ENCODE measurements at regions not wholly inside any gene's neighbourhood (a gene's known extent, or its start where the extent isn't known, plus 50 kb on each side); places are given as distances from the start of the nearest gene placed in this dataset.

- H3K9me3 Mint-ChIP-seq = no peaks in the 10 kb centered on the region
- H3K27ac Mint-ChIP-seq = no peak overlapping the region
- H3K27me3 Mint-ChIP-seq = no peaks in the 10 kb centered on the region
- ATAC-seq (replicated peaks) = no peak
- no peaks in the 10 kb centered on the region for H3K4me1 Mint-ChIP-seq
- H3K36me3 Mint-ChIP-seq (ENCODE audit: low read depth) = peaks cover 93% of the 10 kb centered on the region
- H3K4me3 Mint-ChIP-seq = no peak overlapping the region
Measured at GRCh38 chr4:122203407-122203806, 51.3 kb downstream of the BLTP1 start.

- H3K27me3 Mint-ChIP-seq = no peaks in the 10 kb centered on the region
- no peaks in the 10 kb centered on the region for H3K4me1 Mint-ChIP-seq
- peak overlapping the region; percentile 7 for H3K27ac Mint-ChIP-seq
- ATAC-seq (replicated peaks) = no peak
- no peak overlapping the region for H3K4me3 Mint-ChIP-seq
- H3K36me3 Mint-ChIP-seq (ENCODE audit: low read depth) = peaks cover 93% of the 10 kb centered on the region
- H3K9me3 Mint-ChIP-seq = no peaks in the 10 kb centered on the region
Measured at GRCh38 chr4:122205687-122206086, 53.6 kb downstream of the BLTP1 start.

- Mint-ChIP-seq H3K27ac (no peak overlapping the region), H3K4me3 (no peak overlapping the region), H3K27me3 (no peaks in the 10 kb centered on the region), H3K9me3 (no peaks in the 10 kb centered on the region), H3K4me1 (peaks cover 7% of the 10 kb centered on the region), H3K36me3 (ENCODE audit: low read depth) (peaks cover 67% of the 10 kb centered on the region)
- no peak for ATAC-seq (replicated peaks)
Measured at GRCh38 chr4:122212880-122213279, 60.7 kb downstream of the BLTP1 start.

- peaks cover 5% of the 10 kb centered on the region for H3K4me1 Mint-ChIP-seq
- no peaks in the 10 kb centered on the region for H3K9me3 Mint-ChIP-seq
- H3K4me3 Mint-ChIP-seq = no peak overlapping the region
- H3K27ac Mint-ChIP-seq = no peak overlapping the region
- peaks cover 63% of the 10 kb centered on the region for H3K36me3 Mint-ChIP-seq (ENCODE audit: low read depth)
- no peaks in the 10 kb centered on the region for H3K27me3 Mint-ChIP-seq
- no peak for ATAC-seq (replicated peaks)
Measured at GRCh38 chr4:122218762-122219161, 66.6 kb downstream of the BLTP1 start.

GRCh38 chr4:122219356-122219755 is 67.2 kb downstream of the BLTP1 start:
- H3K4me3 Mint-ChIP-seq = no peak overlapping the region
- no peaks in the 10 kb centered on the region for H3K9me3 Mint-ChIP-seq
- H3K4me1 Mint-ChIP-seq = peaks cover 5% of the 10 kb centered on the region
- H3K27ac Mint-ChIP-seq = no peak overlapping the region
- no peaks in the 10 kb centered on the region for H3K27me3 Mint-ChIP-seq
- H3K36me3 Mint-ChIP-seq (ENCODE audit: low read depth) = peaks cover 69% of the 10 kb centered on the region
- no peak for ATAC-seq (replicated peaks)

GRCh38 chr4:122221322-122221721 is 69.2 kb downstream of the BLTP1 start:
- Mint-ChIP-seq H3K4me1 (peaks cover 5% of the 10 kb centered on the region), H3K4me3 (no peak overlapping the region), H3K36me3 (ENCODE audit: low read depth) (peaks cover 74% of the 10 kb centered on the region), H3K27ac (no peak overlapping the region), H3K27me3 (no peaks in the 10 kb centered on the region), H3K9me3 (no peaks in the 10 kb centered on the region)
- peak; percentile 34 for ATAC-seq (replicated peaks)

GRCh38 chr4:122224348-122224747 is 72.2 kb downstream of the BLTP1 start:
- H3K4me1 Mint-ChIP-seq = no peaks in the 10 kb centered on the region
- H3K27me3 Mint-ChIP-seq = no peaks in the 10 kb centered on the region

GRCh38 chr4:122227202-122227601 is 75.1 kb downstream of the BLTP1 start:
- Mint-ChIP-seq H3K9me3 (no peaks in the 10 kb centered on the region), H3K4me3 (no peak overlapping the region), H3K36me3 (ENCODE audit: low read depth) (peaks cover 84% of the 10 kb centered on the region), H3K27ac (no peak overlapping the region), H3K27me3 (no peaks in the 10 kb centered on the region), H3K4me1 (no peaks in the 10 kb centered on the region)
- no peak for ATAC-seq (replicated peaks)

More at GRCh38 chr4:122224348-122224747, 72.2 kb downstream of the BLTP1 start:
- no peaks in the 10 kb centered on the region for H3K9me3 Mint-ChIP-seq
- no peak for ATAC-seq (replicated peaks)
- H3K4me3 Mint-ChIP-seq = no peak overlapping the region
- H3K27ac Mint-ChIP-seq = no peak overlapping the region
- H3K36me3 Mint-ChIP-seq (ENCODE audit: low read depth) = peaks cover 75% of the 10 kb centered on the region

- Mint-ChIP-seq H3K36me3 (ENCODE audit: low read depth) (peaks cover 71% of the 10 kb centered on the region), H3K4me3 (no peak overlapping the region), H3K4me1 (no peaks in the 10 kb centered on the region), H3K27me3 (no peaks in the 10 kb centered on the region), H3K27ac (no peak overlapping the region), H3K9me3 (no peaks in the 10 kb centered on the region)
- ATAC-seq (replicated peaks) = no peak
Measured at GRCh38 chr4:122229857-122230256, 77.7 kb downstream of the BLTP1 start.

- no peak for ATAC-seq (replicated peaks)
- no peaks in the 10 kb centered on the region for H3K4me1 Mint-ChIP-seq
- no peaks in the 10 kb centered on the region for H3K9me3 Mint-ChIP-seq
- no peaks in the 10 kb centered on the region for H3K27me3 Mint-ChIP-seq
- peaks cover 79% of the 10 kb centered on the region for H3K36me3 Mint-ChIP-seq (ENCODE audit: low read depth)
- no peak overlapping the region for H3K4me3 Mint-ChIP-seq
- H3K27ac Mint-ChIP-seq = no peak overlapping the region
Measured at GRCh38 chr4:122232633-122233032, 80.5 kb downstream of the BLTP1 start.

- ATAC-seq (replicated peaks) = no peak
- no peaks in the 10 kb centered on the region for H3K27me3 Mint-ChIP-seq
- H3K27ac Mint-ChIP-seq = no peak overlapping the region
- no peak overlapping the region for H3K4me3 Mint-ChIP-seq
- H3K9me3 Mint-ChIP-seq = no peaks in the 10 kb centered on the region
- peaks cover 84% of the 10 kb centered on the region for H3K36me3 Mint-ChIP-seq (ENCODE audit: low read depth)
- H3K4me1 Mint-ChIP-seq = no peaks in the 10 kb centered on the region
Measured at GRCh38 chr4:122234686-122235085, 82.6 kb downstream of the BLTP1 start.

- H3K4me3 Mint-ChIP-seq = no peak overlapping the region
- no peaks in the 10 kb centered on the region for H3K27me3 Mint-ChIP-seq
- no peak overlapping the region for H3K27ac Mint-ChIP-seq
- no peaks in the 10 kb centered on the region for H3K9me3 Mint-ChIP-seq
- H3K36me3 Mint-ChIP-seq (ENCODE audit: low read depth) = peaks cover 76% of the 10 kb centered on the region
- ATAC-seq (replicated peaks) = no peak
- no peaks in the 10 kb centered on the region for H3K4me1 Mint-ChIP-seq
Measured at GRCh38 chr4:122243785-122244184, 91.7 kb downstream of the BLTP1 start.

GRCh38 chr4:122244764-122245163 is 92.6 kb downstream of the BLTP1 start:
- no peaks in the 10 kb centered on the region for H3K4me1 Mint-ChIP-seq
- H3K36me3 Mint-ChIP-seq (ENCODE audit: low read depth) = peaks cover 77% of the 10 kb centered on the region
- H3K27me3 Mint-ChIP-seq = no peaks in the 10 kb centered on the region
- no peak overlapping the region for H3K27ac Mint-ChIP-seq
- H3K4me3 Mint-ChIP-seq = no peak overlapping the region
- H3K9me3 Mint-ChIP-seq = no peaks in the 10 kb centered on the region
- ATAC-seq (replicated peaks) = no peak

- H3K4me1 Mint-ChIP-seq = no peaks in the 10 kb centered on the region
- no peak for ATAC-seq (replicated peaks)
- H3K9me3 Mint-ChIP-seq = no peaks in the 10 kb centered on the region
- H3K36me3 Mint-ChIP-seq (ENCODE audit: low read depth) = peaks cover 77% of the 10 kb centered on the region
- H3K4me3 Mint-ChIP-seq = no peak overlapping the region
- H3K27me3 Mint-ChIP-seq = no peaks in the 10 kb centered on the region
- H3K27ac Mint-ChIP-seq = no peak overlapping the region
Measured at GRCh38 chr4:122246551-122246950, 94.4 kb downstream of the BLTP1 start.

GRCh38 chr4:122249357-122249756 is 97.2 kb downstream of the BLTP1 start:
- no peak overlapping the region for H3K27ac Mint-ChIP-seq
- no peaks in the 10 kb centered on the region for H3K9me3 Mint-ChIP-seq
- peaks cover 97% of the 10 kb centered on the region for H3K36me3 Mint-ChIP-seq (ENCODE audit: low read depth)
- H3K27me3 Mint-ChIP-seq = no peaks in the 10 kb centered on the region
- no peak for ATAC-seq (replicated peaks)
- H3K4me3 Mint-ChIP-seq = no peak overlapping the region
- no peaks in the 10 kb centered on the region for H3K4me1 Mint-ChIP-seq

GRCh38 chr4:122252584-122252983 is 100.5 kb downstream of the BLTP1 start:
- no peak overlapping the region for H3K27ac Mint-ChIP-seq
- H3K27me3 Mint-ChIP-seq = no peaks in the 10 kb centered on the region
- no peaks in the 10 kb centered on the region for H3K4me1 Mint-ChIP-seq
- no peaks in the 10 kb centered on the region for H3K9me3 Mint-ChIP-seq
- H3K36me3 Mint-ChIP-seq (ENCODE audit: low read depth) = peaks cover 97% of the 10 kb centered on the region
- ATAC-seq (replicated peaks) = no peak
- H3K4me3 Mint-ChIP-seq = no peak overlapping the region

All from activated T-helper 17 cell treated with anti-CD3 and anti-CD28 coated beads, Interleukin-2, amount 50 U/mL, for 72 hours (primary cell).